ENCODE measurements at regions not wholly inside any gene's neighbourhood (a gene's known extent, or its start where the extent isn't known, plus 50 kb on each side); places are given as distances from the start of the nearest gene placed in this dataset.
"Not testable (repeated sequence)": the region's sequence is repeated elsewhere in the genome, so short reads cannot be mapped to it uniquely, and the experiment has no call there.

- no peak overlapping the region for H3K4me3 ChIP-seq (ENCODE audit: low read length)
Measured at GRCh38 chr13:63455938-63456337, 2040.3 kb upstream of the PCDH20 start.

GRCh38 chr13:63449550-63449949 is 2033.9 kb upstream of the PCDH20 start:
- no peaks in the 10 kb centered on the region for H3F3A ChIP-seq (ENCODE audit: control insufficient read depth, insufficient read depth)
- H3K36me3 ChIP-seq (ENCODE audit: control insufficient read depth, low read length) = no peaks in the 10 kb centered on the region
- H3K4me1 ChIP-seq (ENCODE audit: control insufficient read depth, low read length) = no peaks in the 10 kb centered on the region
- no peaks in the 10 kb centered on the region for H3K79me2 ChIP-seq (ENCODE audit: control insufficient read depth, low read length)
- H3K9me3 ChIP-seq (ENCODE audit: control insufficient read depth, insufficient read depth, low read length) = no peaks in the 10 kb centered on the region
- no peak overlapping the region for H3K27ac ChIP-seq (ENCODE audit: low read depth, low read length)
- TF ChIP-seq EZH2phosphoT487 (IDR thresholded peaks at IDR 0.05; ENCODE audit: borderline replicate concordance, low read length) = no peak
- H3K4me2 ChIP-seq (ENCODE audit: low read length) = no peak overlapping the region
- H3K9me2 ChIP-seq (replicated peaks; ENCODE audit: control insufficient read depth, low read length) = no peaks in the 10 kb centered on the region
- no peak overlapping the region for H3K4me3 ChIP-seq (ENCODE audit: low read length)
- H3K27me3 ChIP-seq (ENCODE audit: control insufficient read depth, low read length) = no peaks in the 10 kb centered on the region
- no peaks in the 10 kb centered on the region for H4K20me1 ChIP-seq (ENCODE audit: control insufficient read depth, insufficient read depth, low read depth, low read length)

More at GRCh38 chr13:63455938-63456337, 2040.3 kb upstream of the PCDH20 start:
- Histone ChIP-seq H3K9me3 (ENCODE audit: control insufficient read depth, insufficient read depth, low read length) (no peaks in the 10 kb centered on the region; the same call in 1 of the 2 replicates), H3K9me2 (replicated peaks; ENCODE audit: control insufficient read depth, low read length) (no peaks in the 10 kb centered on the region), H3K27me3 (ENCODE audit: control insufficient read depth, low read length) (no peaks in the 10 kb centered on the region), H3K4me2 (ENCODE audit: low read length) (no peak overlapping the region), H3K4me1 (ENCODE audit: control insufficient read depth, low read length) (peaks cover 9% of the 10 kb centered on the region), H3F3A (ENCODE audit: control insufficient read depth, insufficient read depth) (no peaks in the 10 kb centered on the region), H3K79me2 (ENCODE audit: control insufficient read depth, low read length) (no peaks in the 10 kb centered on the region), H4K20me1 (ENCODE audit: control insufficient read depth, insufficient read depth, low read depth, low read length) (no peaks in the 10 kb centered on the region), H3K27ac (ENCODE audit: low read depth, low read length) (no peak overlapping the region), H3K36me3 (ENCODE audit: control insufficient read depth, low read length) (no peaks in the 10 kb centered on the region)
- TF ChIP-seq EZH2phosphoT487 (IDR thresholded peaks at IDR 0.05; ENCODE audit: borderline replicate concordance, low read length) (no peak), CTCF (IDR thresholded peaks at IDR 0.05; ENCODE audit: low read depth, low read length, poor library complexity, severe bottlenecking) (peak; percentile 32)

- Histone ChIP-seq H3K9me3 (ENCODE audit: control insufficient read depth, insufficient read depth, low read length) (no peaks in the 10 kb centered on the region), H3K4me3 (ENCODE audit: low read length) (no peak overlapping the region), H3K4me2 (ENCODE audit: low read length) (no peak overlapping the region), H3K36me3 (ENCODE audit: control insufficient read depth, low read length) (no peaks in the 10 kb centered on the region), H3K79me2 (ENCODE audit: control insufficient read depth, low read length) (no peaks in the 10 kb centered on the region), H3F3A (ENCODE audit: control insufficient read depth, insufficient read depth) (no peaks in the 10 kb centered on the region), H3K4me1 (ENCODE audit: control insufficient read depth, low read length) (no peaks in the 10 kb centered on the region), H3K27ac (ENCODE audit: low read depth, low read length) (no peak overlapping the region), H4K20me1 (ENCODE audit: control insufficient read depth, insufficient read depth, low read depth, low read length) (no peaks in the 10 kb centered on the region), H3K27me3 (ENCODE audit: control insufficient read depth, low read length) (no peaks in the 10 kb centered on the region), H3K9me2 (replicated peaks; ENCODE audit: control insufficient read depth, low read length) (no peaks in the 10 kb centered on the region)
- TF ChIP-seq CTCF (IDR thresholded peaks at IDR 0.05; ENCODE audit: low read depth, low read length, poor library complexity, severe bottlenecking) = no peak
- TF ChIP-seq EZH2phosphoT487 (IDR thresholded peaks at IDR 0.05; ENCODE audit: borderline replicate concordance, low read length) = no peak
Measured at GRCh38 chr13:63448692-63449091, 2033.0 kb upstream of the PCDH20 start.

GRCh38 chr13:63446329-63446728 is 2030.7 kb upstream of the PCDH20 start:
- no peak for TF ChIP-seq EZH2phosphoT487 (IDR thresholded peaks at IDR 0.05; ENCODE audit: borderline replicate concordance, low read length)
- no peak for TF ChIP-seq CTCF (IDR thresholded peaks at IDR 0.05; ENCODE audit: low read depth, low read length, poor library complexity, severe bottlenecking)
- H3K4me2 ChIP-seq (ENCODE audit: low read length) = no peak overlapping the region

GRCh38 chr13:63444225-63444624 is 2028.6 kb upstream of the PCDH20 start:
- H3K4me3 ChIP-seq (ENCODE audit: low read length); H3K79me2 ChIP-seq (ENCODE audit: control insufficient read depth, low read length); H3K36me3 ChIP-seq (ENCODE audit: control insufficient read depth, low read length); H3K4me1 ChIP-seq (ENCODE audit: control insufficient read depth, low read length); H3K9me3 ChIP-seq (ENCODE audit: control insufficient read depth, insufficient read depth, low read length); H3K9me2 ChIP-seq (replicated peaks; ENCODE audit: control insufficient read depth, low read length); H3K27ac ChIP-seq (ENCODE audit: low read depth, low read length); H3K27me3 ChIP-seq (ENCODE audit: control insufficient read depth, low read length); H3K4me2 ChIP-seq (ENCODE audit: low read length); H4K20me1 ChIP-seq (ENCODE audit: control insufficient read depth, insufficient read depth, low read depth, low read length); H3F3A ChIP-seq (ENCODE audit: control insufficient read depth, insufficient read depth): not testable (repeated sequence)

More at GRCh38 chr13:63446329-63446728, 2030.7 kb upstream of the PCDH20 start:
- Histone ChIP-seq H3K4me1 (ENCODE audit: control insufficient read depth, low read length) (no peaks in the 10 kb centered on the region), H3K79me2 (ENCODE audit: control insufficient read depth, low read length) (no peaks in the 10 kb centered on the region), H3F3A (ENCODE audit: control insufficient read depth, insufficient read depth) (no peaks in the 10 kb centered on the region), H3K9me3 (ENCODE audit: control insufficient read depth, insufficient read depth, low read length) (no peaks in the 10 kb centered on the region), H3K27ac (ENCODE audit: low read depth, low read length) (no peak overlapping the region), H3K9me2 (replicated peaks; ENCODE audit: control insufficient read depth, low read length) (no peaks in the 10 kb centered on the region), H4K20me1 (ENCODE audit: control insufficient read depth, insufficient read depth, low read depth, low read length) (no peaks in the 10 kb centered on the region), H3K4me3 (ENCODE audit: low read length) (no peak overlapping the region), H3K36me3 (ENCODE audit: control insufficient read depth, low read length) (no peaks in the 10 kb centered on the region), H3K27me3 (ENCODE audit: control insufficient read depth, low read length) (no peaks in the 10 kb centered on the region)
